Omental fat pad (tissue), 3 donors: ENCODE measurements at regions not wholly inside any gene's neighbourhood (a gene's known extent, or its start where the extent isn't known, plus 50 kb on each side); places are given as distances from the start of the nearest gene placed in this dataset.
"Not testable (repeated sequence)": the region's sequence is repeated elsewhere in the genome, so short reads cannot be mapped to it uniquely, and the experiment has no call there.

Source experiments
- ATAC-seq: fragments of 150-250 bp; one replicate; pipeline ENCODE4 v1.9.1; 2016; ENCODE audit warnings: mild to moderate bottlenecking, moderate library complexity; ENCODE audit not compliant: low FRiP score
- DNase-seq: peaks from one replicate; pipeline ENCODE4 v3.0.0-alpha.2; 2019; ENCODE audit warnings: low spot score
- TF ChIP-seq, protein P1 (sequence below), 3 donors: fragments of 450-650 bp; IDR thresholded peaks; one replicate each; pipeline ENCODE4 v1.5.1; 2016 to 2017; ENCODE audit warnings: antibody characterized with exemption in 3 of 3, mild to moderate bottlenecking in 3 of 3, moderate library complexity in 2 of 3

DNA sequence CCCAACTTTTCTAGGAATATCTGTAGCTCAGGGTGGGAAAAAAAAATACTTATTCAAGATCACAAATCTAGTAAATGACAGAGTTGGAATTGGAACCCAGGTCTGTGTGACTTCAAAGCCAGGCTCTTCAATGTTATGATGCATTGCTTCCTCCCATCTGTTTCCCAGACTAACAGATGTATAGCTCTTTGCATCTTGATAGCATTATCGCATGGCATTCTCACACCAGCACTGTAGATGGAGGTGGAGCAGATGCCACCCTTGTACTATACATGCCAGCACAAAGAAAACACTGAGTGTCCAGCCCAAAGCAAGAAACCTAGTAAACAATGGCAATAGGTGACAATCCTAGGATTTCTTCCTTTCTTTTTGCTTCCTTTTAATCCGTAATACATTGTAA, 497.3 kb downstream of the NEBL start:
- TF ChIP-seq, protein P1, sequence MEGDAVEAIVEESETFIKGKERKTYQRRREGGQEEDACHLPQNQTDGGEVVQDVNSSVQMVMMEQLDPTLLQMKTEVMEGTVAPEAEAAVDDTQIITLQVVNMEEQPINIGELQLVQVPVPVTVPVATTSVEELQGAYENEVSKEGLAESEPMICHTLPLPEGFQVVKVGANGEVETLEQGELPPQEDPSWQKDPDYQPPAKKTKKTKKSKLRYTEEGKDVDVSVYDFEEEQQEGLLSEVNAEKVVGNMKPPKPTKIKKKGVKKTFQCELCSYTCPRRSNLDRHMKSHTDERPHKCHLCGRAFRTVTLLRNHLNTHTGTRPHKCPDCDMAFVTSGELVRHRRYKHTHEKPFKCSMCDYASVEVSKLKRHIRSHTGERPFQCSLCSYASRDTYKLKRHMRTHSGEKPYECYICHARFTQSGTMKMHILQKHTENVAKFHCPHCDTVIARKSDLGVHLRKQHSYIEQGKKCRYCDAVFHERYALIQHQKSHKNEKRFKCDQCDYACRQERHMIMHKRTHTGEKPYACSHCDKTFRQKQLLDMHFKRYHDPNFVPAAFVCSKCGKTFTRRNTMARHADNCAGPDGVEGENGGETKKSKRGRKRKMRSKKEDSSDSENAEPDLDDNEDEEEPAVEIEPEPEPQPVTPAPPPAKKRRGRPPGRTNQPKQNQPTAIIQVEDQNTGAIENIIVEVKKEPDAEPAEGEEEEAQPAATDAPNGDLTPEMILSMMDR (IDR thresholded peaks at IDR 0.05) = no peak
- DNase-seq (no peak), ATAC-seq (no peak)

DNA sequence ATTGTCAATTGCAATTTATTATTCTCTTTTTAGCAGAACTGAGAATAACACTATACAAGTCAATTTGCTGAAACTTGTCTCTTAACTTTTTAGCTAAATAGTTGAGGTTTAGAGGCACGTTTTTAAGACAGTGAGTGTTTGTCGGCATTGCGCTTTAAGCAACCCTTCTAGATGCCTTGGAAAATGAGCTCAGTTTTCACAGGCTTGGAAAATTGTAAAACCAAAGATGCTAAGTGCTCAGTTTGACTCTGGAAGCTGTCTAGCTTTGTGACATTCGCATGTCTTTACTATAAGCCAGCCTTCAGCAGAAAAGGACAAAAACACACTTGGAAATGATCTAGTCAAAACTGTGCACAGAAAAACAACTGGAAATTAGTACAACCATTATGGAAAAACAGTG, 500.4 kb downstream of the NEBL start:
- DNase-seq (no peak), ATAC-seq (no peak)
- TF ChIP-seq, protein P1 (IDR thresholded peaks at IDR 0.05) = no peak

DNA sequence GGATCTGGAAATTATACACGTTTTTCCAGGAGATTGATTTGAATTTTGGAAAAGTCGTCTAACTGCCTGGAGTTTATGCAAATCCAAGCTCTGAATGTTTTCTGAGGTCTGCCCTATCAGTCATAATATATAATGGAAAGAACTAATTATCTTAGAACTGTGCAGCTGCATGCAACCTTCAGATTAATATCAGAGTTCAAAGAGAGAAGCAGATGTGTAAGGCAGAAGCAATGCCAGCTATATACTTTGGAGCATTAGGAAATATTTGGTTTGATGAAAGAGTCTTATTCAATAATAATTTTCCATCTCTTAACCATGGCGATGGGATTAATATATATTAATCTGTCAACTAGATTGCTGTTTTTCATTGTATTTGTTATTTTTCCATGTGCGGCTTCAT, 500.9 kb downstream of the NEBL start:
- ATAC-seq (no peak), DNase-seq (no peak)
- TF ChIP-seq, protein P1 (IDR thresholded peaks at IDR 0.05) = no peak

DNA sequence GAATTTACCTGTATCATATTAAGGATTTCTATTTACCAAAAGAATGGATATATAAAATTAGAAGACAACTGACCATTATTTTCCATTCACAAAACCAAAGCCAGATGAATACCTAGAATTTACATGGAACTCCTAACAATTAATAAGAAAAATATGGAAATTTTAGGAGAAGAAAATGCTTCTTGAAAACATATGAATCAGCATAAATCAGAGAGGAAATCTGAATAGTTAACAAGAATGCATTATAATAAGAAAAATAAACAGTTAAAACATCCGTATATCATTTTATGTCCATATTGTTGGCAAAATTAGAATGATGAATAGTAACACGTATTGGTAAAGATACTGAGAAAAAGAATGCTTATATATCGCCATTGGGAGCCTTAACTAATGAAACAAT, 505.5 kb downstream of the NEBL start:
- TF ChIP-seq, protein P1 (IDR thresholded peaks at IDR 0.05) = no peak
- DNase-seq (no peak), ATAC-seq (no peak)

DNA sequence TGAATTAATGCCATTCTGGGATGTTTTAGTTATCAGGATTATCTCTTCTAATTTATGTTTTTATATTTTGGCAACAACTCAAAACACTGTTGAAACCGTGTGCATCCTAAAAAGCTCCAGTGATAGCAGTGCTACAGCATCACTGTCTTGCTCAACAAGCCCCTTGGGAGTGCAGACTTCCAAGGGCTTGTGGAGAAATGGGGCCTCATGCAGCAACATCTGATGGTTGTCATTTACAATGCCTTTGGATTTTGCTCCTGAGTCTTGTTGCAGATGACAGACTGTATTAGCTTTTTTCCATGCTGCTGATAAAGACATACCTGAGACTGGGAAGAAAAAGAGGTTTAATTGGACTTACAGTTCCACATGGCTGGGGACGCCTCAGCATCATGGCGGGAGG, 515.4 kb downstream of the NEBL start:
- DNase-seq = no peak
- no peak for ATAC-seq
- TF ChIP-seq, protein P1 (IDR thresholded peaks at IDR 0.05) = no peak

DNA sequence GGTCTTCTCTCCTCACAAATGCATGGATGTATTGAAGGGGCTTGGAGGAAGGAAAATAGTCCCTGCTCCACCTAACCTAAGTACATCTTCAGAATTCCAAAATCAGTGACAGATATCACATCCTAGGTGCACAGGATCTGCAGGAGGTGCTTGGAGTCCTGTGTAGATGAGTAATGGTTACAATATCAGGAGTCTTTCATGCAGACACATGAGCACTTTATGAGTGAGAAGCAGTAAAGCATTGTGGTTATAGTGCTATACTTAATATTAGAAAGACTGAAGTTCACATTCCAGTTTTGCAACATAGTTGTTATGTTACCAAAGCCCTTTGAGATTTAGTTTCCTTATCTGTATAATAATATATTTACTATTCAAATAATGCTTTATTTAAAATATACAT, 516.7 kb downstream of the NEBL start:
- TF ChIP-seq, protein P1 (IDR thresholded peaks at IDR 0.05) = no peak
- DNase-seq = no peak

DNA sequence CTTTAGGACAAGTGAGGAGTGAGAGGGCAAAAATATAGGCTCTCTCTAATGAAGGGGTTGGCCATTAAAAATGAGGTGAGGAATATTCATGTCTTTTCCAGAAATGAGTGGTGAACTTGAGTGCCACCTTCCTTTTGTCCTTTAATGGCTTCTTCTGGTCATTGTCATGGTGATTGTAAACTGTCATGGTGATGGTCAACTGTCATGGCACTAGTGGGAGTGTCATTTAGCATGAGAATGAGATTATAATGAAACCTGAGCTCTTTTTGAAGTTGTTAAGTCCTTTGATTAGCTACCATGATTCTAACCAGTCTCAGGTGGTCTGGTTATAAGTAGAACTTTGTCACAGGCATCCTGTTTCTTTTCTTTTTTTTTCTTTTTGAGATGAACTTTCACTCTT, 524.4 kb downstream of the NEBL start:
- TF ChIP-seq, protein P1 (IDR thresholded peaks at IDR 0.05) = no peak
- DNase-seq (no peak), ATAC-seq (no peak)

More for the DNA sequence above, 516.7 kb downstream of the NEBL start:
- no peak for ATAC-seq

DNA sequence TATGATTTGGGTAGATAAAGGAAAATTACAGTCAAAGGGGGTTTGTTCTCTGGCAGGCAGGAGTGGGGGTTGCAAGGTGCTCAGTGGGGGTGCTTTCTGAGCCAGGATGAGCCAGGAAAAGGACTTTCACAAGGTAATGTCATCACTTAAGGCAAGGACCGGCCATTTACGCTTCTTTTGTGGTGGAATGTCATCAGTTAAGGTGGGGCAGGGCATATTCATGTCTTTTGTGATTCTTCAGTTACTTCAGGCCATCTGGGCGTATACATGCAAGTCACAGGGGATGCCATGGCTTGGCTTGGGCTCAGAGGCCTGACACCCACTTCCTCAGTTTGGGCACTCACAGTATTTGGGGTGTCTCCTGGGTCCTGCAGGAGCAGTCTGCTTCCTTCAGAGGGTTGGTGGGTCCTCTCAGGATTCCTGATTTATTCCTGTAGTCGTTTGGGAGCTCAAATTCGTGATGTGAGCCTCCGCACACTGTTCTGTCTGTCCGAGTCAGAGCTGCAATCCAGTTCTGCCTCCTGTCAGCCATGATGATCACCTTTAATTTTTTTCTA, 526.1 kb downstream of the NEBL start:
- ATAC-seq, DNase-seq: not testable (repeated sequence)
